Immature natural killer cell (primary cell): ENCODE measurements at regions not wholly inside any gene's neighbourhood (a gene's known extent, or its start where the extent isn't known, plus 50 kb on each side); places are given as distances from the start of the nearest gene placed in this dataset.
"Not testable (repeated sequence)": the region's sequence is repeated elsewhere in the genome, so short reads cannot be mapped to it uniquely, and the experiment has no call there.

Source experiments
- DNase-seq, 3 donors: peaks; one replicate each; pipeline ENCODE4 v3.0.0; 2022; ENCODE audit warnings: mixed read lengths in 1 of 3
- H3K27ac Mint-ChIP-seq, 6 donors: one replicate each; pipeline ENCODE4 v1.8.0; 2020; ENCODE audit warnings: mixed read lengths in 6 of 6, mild to moderate bottlenecking in 5 of 6, inconsistent platforms in 4 of 6, moderate library complexity in 3 of 6
- H3K27me3 Mint-ChIP-seq, 3 donors: one replicate each; pipeline ENCODE4 v1.8.0; 2020 to 2021; ENCODE audit warnings: low read depth in 3 of 3, mild to moderate bottlenecking in 3 of 3, mixed read lengths in 3 of 3, moderate library complexity in 3 of 3, inconsistent platforms in 1 of 3
- H3K36me3 Mint-ChIP-seq, 3 donors: one replicate each; pipeline ENCODE4 v1.8.0; 2020; ENCODE audit warnings: mixed read lengths in 3 of 3, inconsistent platforms in 2 of 3, mild to moderate bottlenecking in 2 of 3
- H3K4me1 Mint-ChIP-seq, 2 donors: one replicate each; pipeline ENCODE4 v1.8.0; 2020; ENCODE audit warnings: inconsistent platforms in 2 of 2, mild to moderate bottlenecking in 2 of 2, mixed read lengths in 2 of 2, moderate library complexity in 1 of 2
- H3K4me3 Mint-ChIP-seq, 5 donors: one replicate each; pipeline ENCODE4 v1.8.0; 2020; ENCODE audit warnings: mild to moderate bottlenecking in 5 of 5, mixed read lengths in 5 of 5, inconsistent platforms in 3 of 5, moderate library complexity in 3 of 5
- H3K9me3 Mint-ChIP-seq, 6 donors: one replicate each; pipeline ENCODE4 v1.8.0; 2020; ENCODE audit warnings: mild to moderate bottlenecking in 6 of 6, mixed read lengths in 6 of 6, inconsistent platforms in 4 of 6, moderate library complexity in 3 of 6

DNA sequence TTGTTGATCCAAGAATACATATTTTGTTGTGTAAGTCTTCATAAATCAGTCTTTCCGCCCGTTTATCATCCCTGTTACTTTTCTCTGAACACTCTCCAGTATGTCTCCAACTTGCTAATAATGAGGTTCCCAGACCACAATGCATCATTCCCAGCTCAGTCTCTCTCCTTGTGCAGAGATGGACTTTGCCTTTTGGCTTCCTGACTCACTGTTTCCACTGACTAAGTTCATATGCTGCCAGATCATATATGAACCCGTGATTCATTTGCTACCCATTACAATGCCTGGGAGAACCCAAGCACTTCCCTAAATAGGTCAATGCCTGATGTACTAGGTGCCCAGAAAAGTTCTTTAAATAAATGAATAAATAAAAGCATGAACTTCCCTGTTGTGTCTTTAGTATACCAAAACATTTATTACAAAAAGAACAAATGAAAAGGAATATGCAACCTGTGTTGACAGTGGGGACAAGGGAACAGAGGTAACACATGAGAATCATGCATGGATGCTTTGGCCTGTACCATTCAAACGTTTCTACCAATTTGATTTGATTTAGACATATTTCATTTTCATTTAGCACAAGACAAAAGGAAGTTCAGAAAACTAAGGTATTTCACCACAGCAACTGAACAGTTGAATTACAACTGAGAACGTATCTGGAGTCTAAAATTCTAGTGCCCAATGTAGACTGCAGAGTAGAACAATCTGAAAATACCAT lies 215.4 kb upstream of the HNRNPA3 start:
- DNase-seq = no peak
- Mint-ChIP-seq H3K27me3 (peaks cover 1 to 3% (median 2%) of the 10 kb centered on the region in 3 donors), H3K9me3 (no peaks in the 10 kb centered on the region), H3K4me3 (peak overlapping the region in 2 of 5 donors; percentile 16 to 53), H3K36me3 (peaks cover 0 to 3% (median 0%) of the 10 kb centered on the region in 3 donors), H3K4me1 (peaks cover 18 to 22% of the 10 kb centered on the region in 2 donors), H3K27ac (peak overlapping the region in 5 of 6 donors; percentile 12 to 78 (median 51))

- H3K36me3 Mint-ChIP-seq = peaks cover 0 to 3% (median 0%) of the 10 kb centered on the region in 3 donors
- H3K4me3 Mint-ChIP-seq = peak overlapping the region in 1 of 5 donors; percentile 44
- no peak for DNase-seq
- no peaks in the 10 kb centered on the region for H3K9me3 Mint-ChIP-seq
- peaks cover 1 to 3% (median 2%) of the 10 kb centered on the region in 3 donors for H3K27me3 Mint-ChIP-seq
- H3K27ac Mint-ChIP-seq = peak overlapping the region in 2 of 6 donors; percentile 51 to 78
- H3K4me1 Mint-ChIP-seq = peaks cover 18 to 22% of the 10 kb centered on the region in 2 donors
Observed at GRCh38 chr2:176997792-176998169, 214.8 kb upstream of the HNRNPA3 start.

DNA sequence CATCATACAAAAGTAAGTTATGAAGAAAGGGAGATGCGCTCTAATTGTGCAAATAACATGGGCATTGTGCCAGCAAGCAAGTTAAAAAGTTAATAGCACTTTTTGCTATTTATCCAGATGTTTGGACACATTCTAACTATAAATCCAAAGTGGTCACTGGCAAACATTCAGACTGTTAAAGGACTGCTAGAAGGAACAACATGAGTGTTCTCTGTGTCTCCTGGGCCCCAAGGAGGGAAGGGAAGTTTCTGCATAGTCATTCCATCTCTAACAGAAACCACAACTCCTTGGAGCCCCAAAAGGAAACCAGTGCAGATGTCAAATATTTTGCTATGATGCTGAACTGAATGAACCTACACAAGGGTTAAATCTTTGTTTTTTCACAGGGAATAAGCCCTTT lies 213.3 kb upstream of the HNRNPA3 start:
- Mint-ChIP-seq H3K27ac (no peak overlapping the region), H3K27me3 (peaks cover 1 to 2% (median 2%) of the 10 kb centered on the region in 3 donors), H3K9me3 (no peaks in the 10 kb centered on the region), H3K4me1 (peaks cover 18 to 22% of the 10 kb centered on the region in 2 donors), H3K36me3 (peaks cover 0 to 3% (median 0%) of the 10 kb centered on the region in 3 donors), H3K4me3 (no peak overlapping the region)
- no peak for DNase-seq

DNA sequence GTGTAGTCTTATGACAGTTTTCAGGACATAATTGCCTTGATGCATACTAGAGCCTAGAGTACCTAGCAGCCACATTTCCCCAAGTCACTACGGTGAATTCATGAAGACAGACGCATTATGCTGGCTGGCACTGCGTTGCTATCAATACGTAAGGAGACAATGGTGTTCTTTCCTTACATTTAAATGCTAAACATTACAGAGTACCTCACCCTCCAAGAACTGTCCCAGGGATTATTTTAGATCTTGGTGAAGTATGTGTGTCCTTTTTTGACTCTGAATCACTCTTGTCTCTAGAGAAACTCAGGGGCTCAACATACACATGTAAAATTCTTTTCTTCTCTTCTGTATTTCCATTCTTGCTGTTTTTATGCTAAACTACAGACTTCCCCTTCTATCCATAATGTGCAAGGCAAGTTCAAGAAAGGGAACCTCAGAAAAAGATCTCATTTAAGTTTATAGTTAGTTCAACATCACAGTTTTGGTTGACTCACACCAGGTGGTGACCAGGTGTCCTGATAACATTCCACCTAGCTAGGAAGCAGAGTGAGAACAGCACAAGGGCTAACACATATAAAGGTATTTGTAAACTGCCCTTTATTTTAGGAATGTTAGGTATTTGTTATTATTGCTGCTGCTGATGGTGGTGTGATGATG lies 212.4 kb upstream of the HNRNPA3 start:
- Mint-ChIP-seq H3K4me1 (peaks cover 18 to 22% of the 10 kb centered on the region in 2 donors), H3K27ac (no peak overlapping the region), H3K9me3 (no peaks in the 10 kb centered on the region), H3K4me3 (no peak overlapping the region), H3K36me3 (peaks cover 0 to 3% (median 0%) of the 10 kb centered on the region in 3 donors), H3K27me3 (peaks cover 0 to 2% (median 2%) of the 10 kb centered on the region in 3 donors)
- no peak for DNase-seq

- H3K9me3 Mint-ChIP-seq = no peaks in the 10 kb centered on the region
- no peak overlapping the region for H3K4me3 Mint-ChIP-seq
- no peak overlapping the region for H3K27ac Mint-ChIP-seq
- no peak for DNase-seq
- H3K36me3 Mint-ChIP-seq = peaks cover 0 to 3% (median 0%) of the 10 kb centered on the region in 3 donors
- H3K4me1 Mint-ChIP-seq = peaks cover 18 to 22% of the 10 kb centered on the region in 2 donors
- H3K27me3 Mint-ChIP-seq = peaks cover 0 to 2% (median 2%) of the 10 kb centered on the region in 3 donors
Observed at GRCh38 chr2:177000715-177001072, 211.9 kb upstream of the HNRNPA3 start.

DNA sequence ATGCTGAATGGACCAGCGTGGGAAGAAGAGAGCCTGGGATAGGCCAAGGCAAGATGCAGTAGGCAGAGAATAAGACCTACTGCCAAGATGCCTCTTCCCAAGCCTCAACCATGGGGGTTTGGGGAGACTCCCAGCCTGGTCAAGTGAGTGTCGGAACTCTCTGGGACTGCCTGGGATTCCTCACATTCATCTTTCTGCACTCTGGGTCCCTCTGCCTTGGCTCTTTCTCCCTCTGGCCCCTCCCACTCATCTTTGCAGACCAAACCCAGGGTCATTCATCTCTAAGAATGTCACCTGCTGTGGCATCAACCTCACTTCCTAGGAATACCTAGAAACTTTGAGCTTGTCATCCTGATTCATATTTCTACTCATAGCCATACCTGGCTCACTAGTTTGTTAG lies 211.3 kb upstream of the HNRNPA3 start:
- Mint-ChIP-seq H3K27me3 (peaks cover 0 to 2% (median 2%) of the 10 kb centered on the region in 3 donors), H3K4me3 (no peak overlapping the region), H3K36me3 (peaks cover 0 to 3% (median 3%) of the 10 kb centered on the region in 3 donors), H3K27ac (no peak overlapping the region), H3K9me3 (peaks cover 0 to 2% (median 0%) of the 10 kb centered on the region in 6 donors), H3K4me1 (peaks cover 18 to 22% of the 10 kb centered on the region in 2 donors)
- no peak for DNase-seq

DNA sequence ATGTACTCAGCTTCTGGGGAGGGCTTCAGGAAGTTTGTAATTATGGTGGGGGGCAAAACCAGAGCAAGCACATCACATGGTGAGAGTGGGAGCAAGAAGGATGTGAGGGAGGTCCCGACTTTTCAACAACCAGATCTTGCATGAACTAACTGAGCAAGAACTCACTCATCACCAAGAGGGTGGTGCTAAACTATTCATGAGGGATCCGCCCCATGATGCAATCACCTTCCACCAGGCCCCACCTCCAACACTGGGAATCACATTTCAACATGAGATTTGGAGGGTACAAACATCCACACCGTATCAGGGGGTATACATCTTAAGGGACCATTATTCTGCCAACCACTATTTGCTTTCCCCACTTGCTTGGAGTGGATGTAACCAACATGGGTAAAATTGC lies 209.6 kb upstream of the HNRNPA3 start:
- peaks cover 0 to 3% (median 0%) of the 10 kb centered on the region in 6 donors for H3K9me3 Mint-ChIP-seq
- peaks cover 0 to 4% (median 2%) of the 10 kb centered on the region in 3 donors for H3K27me3 Mint-ChIP-seq
- no peak overlapping the region for H3K4me3 Mint-ChIP-seq
- no peak for DNase-seq
- H3K27ac Mint-ChIP-seq = no peak overlapping the region
- H3K36me3 Mint-ChIP-seq = peaks cover 0 to 4% (median 0%) of the 10 kb centered on the region in 3 donors
- H3K4me1 Mint-ChIP-seq = peaks cover 5 to 9% of the 10 kb centered on the region in 2 donors

- H3K9me3 Mint-ChIP-seq, H3K4me3 Mint-ChIP-seq, H3K27ac Mint-ChIP-seq, H3K4me1 Mint-ChIP-seq, DNase-seq, H3K36me3 Mint-ChIP-seq: not testable (repeated sequence)
- peaks cover 2 to 18% (median 13%) of the 10 kb centered on the region in 3 donors for H3K27me3 Mint-ChIP-seq
Observed at GRCh38 chr2:177007726-177008125, 204.9 kb upstream of the HNRNPA3 start.

GRCh38 chr2:177008662-177009061 lies 203.9 kb upstream of the HNRNPA3 start:
- peaks cover 2 to 18% (median 13%) of the 10 kb centered on the region in 3 donors for H3K27me3 Mint-ChIP-seq
- peak overlapping the region in 3 of 5 donors; percentile 45 to 61 (median 57) for H3K4me3 Mint-ChIP-seq
- not testable (repeated sequence) for DNase-seq, H3K9me3 Mint-ChIP-seq, H3K27ac Mint-ChIP-seq, H3K4me1 Mint-ChIP-seq, H3K36me3 Mint-ChIP-seq

DNA sequence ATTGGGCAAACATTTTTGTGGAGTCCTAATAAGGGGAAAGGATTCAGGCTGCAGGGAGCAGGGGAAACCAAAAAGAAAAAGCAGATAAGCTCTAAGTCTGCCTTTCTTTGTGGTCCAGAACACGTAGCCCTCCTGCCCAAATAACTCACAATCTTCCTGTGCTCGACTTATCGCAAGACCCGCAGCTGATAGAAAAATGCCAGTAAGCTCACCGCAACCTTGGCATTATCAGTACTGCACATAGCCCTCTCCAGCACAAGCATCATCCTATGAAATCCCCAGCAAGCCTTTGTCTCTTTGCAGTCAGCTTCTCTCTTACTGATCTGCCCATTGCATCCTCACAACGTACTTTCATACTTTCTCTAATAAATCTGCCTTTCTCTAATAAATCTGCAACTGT lies 202.4 kb upstream of the HNRNPA3 start:
- H3K36me3 Mint-ChIP-seq = peaks cover 0 to 4% (median 0%) of the 10 kb centered on the region in 3 donors
- H3K4me1 Mint-ChIP-seq = peaks cover 4 to 6% of the 10 kb centered on the region in 2 donors
- peaks cover 2 to 18% (median 13%) of the 10 kb centered on the region in 3 donors for H3K27me3 Mint-ChIP-seq
- no peak overlapping the region for H3K27ac Mint-ChIP-seq
- no peak for DNase-seq
- H3K9me3 Mint-ChIP-seq = peaks cover 0 to 3% (median 0%) of the 10 kb centered on the region in 6 donors
- H3K4me3 Mint-ChIP-seq = no peak overlapping the region

DNA sequence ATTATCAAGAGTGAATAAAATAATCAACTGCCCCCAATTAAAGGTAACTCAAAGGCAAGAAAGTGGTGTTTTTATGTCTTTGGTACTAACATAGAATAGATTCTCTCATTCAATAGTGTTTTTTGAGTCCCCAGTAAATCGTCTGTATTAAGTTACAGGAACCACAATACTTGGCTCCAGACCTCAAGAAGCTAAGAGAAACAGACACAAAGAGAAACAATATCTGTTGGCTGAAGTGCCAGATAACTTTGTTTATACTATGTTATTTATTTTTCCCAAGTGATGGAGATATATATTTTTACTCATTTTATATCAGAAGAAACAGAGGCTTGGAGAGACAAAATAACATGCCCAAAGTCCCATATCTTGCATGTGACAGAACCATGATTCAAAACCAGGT lies 201.7 kb upstream of the HNRNPA3 start:
- peaks cover 2 to 18% (median 13%) of the 10 kb centered on the region in 3 donors for H3K27me3 Mint-ChIP-seq
- H3K36me3 Mint-ChIP-seq = peaks cover 0 to 4% (median 0%) of the 10 kb centered on the region in 3 donors
- H3K4me3 Mint-ChIP-seq = no peak overlapping the region
- no peak overlapping the region for H3K27ac Mint-ChIP-seq
- peaks cover 4 to 6% of the 10 kb centered on the region in 2 donors for H3K4me1 Mint-ChIP-seq
- peaks cover 0 to 3% (median 0%) of the 10 kb centered on the region in 6 donors for H3K9me3 Mint-ChIP-seq
- no peak for DNase-seq

- no peaks in the 10 kb centered on the region for H3K4me1 Mint-ChIP-seq
- DNase-seq = no peak
- no peak overlapping the region for H3K4me3 Mint-ChIP-seq
- no peaks in the 10 kb centered on the region for H3K9me3 Mint-ChIP-seq
- H3K27ac Mint-ChIP-seq = no peak overlapping the region
- peaks cover 0 to 9% (median 4%) of the 10 kb centered on the region in 3 donors for H3K27me3 Mint-ChIP-seq
- H3K36me3 Mint-ChIP-seq = peaks cover 0 to 3% (median 0%) of the 10 kb centered on the region in 3 donors
Observed at GRCh38 chr2:177014946-177015345, 197.6 kb upstream of the HNRNPA3 start.

- peaks cover 0 to 3% (median 0%) of the 10 kb centered on the region in 3 donors for H3K36me3 Mint-ChIP-seq
- H3K27ac Mint-ChIP-seq = no peak overlapping the region
- no peak overlapping the region for H3K4me3 Mint-ChIP-seq
- no peak for DNase-seq
- no peaks in the 10 kb centered on the region for H3K4me1 Mint-ChIP-seq
- peaks cover 0 to 7% (median 4%) of the 10 kb centered on the region in 3 donors for H3K27me3 Mint-ChIP-seq
- H3K9me3 Mint-ChIP-seq = no peaks in the 10 kb centered on the region
Observed at GRCh38 chr2:177015356-177015923, 197.2 kb upstream of the HNRNPA3 start.
